ENCODE measurements at regions not wholly inside any gene's neighbourhood (a gene's known extent, or its start where the extent isn't known, plus 50 kb on each side); places are given as distances from the start of the nearest gene placed in this dataset.

- Histone ChIP-seq H3K9ac (ENCODE audit: insufficient read depth, low read length) (no peak overlapping the region), H3K27me3 (ENCODE audit: control insufficient read depth, insufficient read depth, low read length) (no peaks in the 10 kb centered on the region), H3K4me3 (replicated peaks in 1 of 4; ENCODE audit: control extremely low read depth in 1 of 4, insufficient read depth in 1 of 4, low read depth in 3 of 4, low read length in 4 of 4) (no peak overlapping the region), H4K20me1 (ENCODE audit: control insufficient read depth, extremely low read depth, insufficient read depth, low read length) (no peaks in the 10 kb centered on the region), H3K4me2 (ENCODE audit: extremely low read depth, insufficient read depth, low read length) (no peak overlapping the region), H3K36me3 (ENCODE audit: control insufficient read depth, insufficient read depth, low read length) (no peaks in the 10 kb centered on the region), H3K27ac (ENCODE audit: insufficient read depth, low read length) (no peak overlapping the region), H2AFZ (ENCODE audit: low read length) (no peak overlapping the region), H3K79me2 (ENCODE audit: control insufficient read depth, insufficient read depth, low read length) (no peaks in the 10 kb centered on the region), H3K4me1 (ENCODE audit: control insufficient read depth, extremely low read depth, insufficient read depth, low read length) (no peaks in the 10 kb centered on the region), H3K9me3 (ENCODE audit: control insufficient read depth, insufficient read depth, low read depth, low read length) (no peaks in the 10 kb centered on the region)
- TF ChIP-seq, protein P1, sequence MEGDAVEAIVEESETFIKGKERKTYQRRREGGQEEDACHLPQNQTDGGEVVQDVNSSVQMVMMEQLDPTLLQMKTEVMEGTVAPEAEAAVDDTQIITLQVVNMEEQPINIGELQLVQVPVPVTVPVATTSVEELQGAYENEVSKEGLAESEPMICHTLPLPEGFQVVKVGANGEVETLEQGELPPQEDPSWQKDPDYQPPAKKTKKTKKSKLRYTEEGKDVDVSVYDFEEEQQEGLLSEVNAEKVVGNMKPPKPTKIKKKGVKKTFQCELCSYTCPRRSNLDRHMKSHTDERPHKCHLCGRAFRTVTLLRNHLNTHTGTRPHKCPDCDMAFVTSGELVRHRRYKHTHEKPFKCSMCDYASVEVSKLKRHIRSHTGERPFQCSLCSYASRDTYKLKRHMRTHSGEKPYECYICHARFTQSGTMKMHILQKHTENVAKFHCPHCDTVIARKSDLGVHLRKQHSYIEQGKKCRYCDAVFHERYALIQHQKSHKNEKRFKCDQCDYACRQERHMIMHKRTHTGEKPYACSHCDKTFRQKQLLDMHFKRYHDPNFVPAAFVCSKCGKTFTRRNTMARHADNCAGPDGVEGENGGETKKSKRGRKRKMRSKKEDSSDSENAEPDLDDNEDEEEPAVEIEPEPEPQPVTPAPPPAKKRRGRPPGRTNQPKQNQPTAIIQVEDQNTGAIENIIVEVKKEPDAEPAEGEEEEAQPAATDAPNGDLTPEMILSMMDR (conservative IDR thresholded peaks at IDR 0.05 in 1 of 2, IDR thresholded peaks at IDR 0.05 in 1 of 2; ENCODE audit: low read depth in 1 of 2, low read length in 2 of 2) = no peak
- TF ChIP-seq EZH2 (IDR thresholded peaks at IDR 0.05; ENCODE audit: low read length, missing control alignments) = no peak
- no peak for DNase-seq (ENCODE audit: low read depth in 2 of 2)
These were observed 117.3 kb upstream of the LGSN start for GRCh38 chr6:63437058-63437457.

- H3K4me1 ChIP-seq (ENCODE audit: control insufficient read depth, extremely low read depth, insufficient read depth, low read length) = no peaks in the 10 kb centered on the region
- no peak for DNase-seq (ENCODE audit: low read depth in 2 of 2)
- no peaks in the 10 kb centered on the region for H3K9me3 ChIP-seq (ENCODE audit: control insufficient read depth, insufficient read depth, low read depth, low read length)
- TF ChIP-seq, protein P1 (conservative IDR thresholded peaks at IDR 0.05 in 1 of 2, IDR thresholded peaks at IDR 0.05 in 1 of 2; ENCODE audit: low read depth in 1 of 2, low read length in 2 of 2) = no peak
- no peak for TF ChIP-seq EZH2 (IDR thresholded peaks at IDR 0.05; ENCODE audit: low read length, missing control alignments)
- no peak overlapping the region for H2AFZ ChIP-seq (ENCODE audit: low read length)
- no peak overlapping the region for H3K27ac ChIP-seq (ENCODE audit: insufficient read depth, low read length)
- H3K27me3 ChIP-seq (ENCODE audit: control insufficient read depth, insufficient read depth, low read length) = no peaks in the 10 kb centered on the region
- no peaks in the 10 kb centered on the region for H3K79me2 ChIP-seq (ENCODE audit: control insufficient read depth, insufficient read depth, low read length)
- H3K36me3 ChIP-seq (ENCODE audit: control insufficient read depth, insufficient read depth, low read length) = no peaks in the 10 kb centered on the region
- no peak overlapping the region for H3K4me3 ChIP-seq (replicated peaks in 1 of 4; ENCODE audit: control extremely low read depth in 1 of 4, insufficient read depth in 1 of 4, low read depth in 3 of 4, low read length in 4 of 4)
- H3K9ac ChIP-seq (ENCODE audit: insufficient read depth, low read length) = no peak overlapping the region
- H3K4me2 ChIP-seq (ENCODE audit: extremely low read depth, insufficient read depth, low read length) = no peak overlapping the region
- H4K20me1 ChIP-seq (ENCODE audit: control insufficient read depth, extremely low read depth, insufficient read depth, low read length) = no peaks in the 10 kb centered on the region
These were observed 120.3 kb upstream of the LGSN start for GRCh38 chr6:63440057-63440456.

- Histone ChIP-seq H3K79me2 (ENCODE audit: control insufficient read depth, insufficient read depth, low read length) (no peaks in the 10 kb centered on the region), H3K4me2 (ENCODE audit: extremely low read depth, insufficient read depth, low read length) (no peak overlapping the region), H3K9ac (ENCODE audit: insufficient read depth, low read length) (no peak overlapping the region), H3K27me3 (ENCODE audit: control insufficient read depth, insufficient read depth, low read length) (no peaks in the 10 kb centered on the region), H3K4me3 (replicated peaks in 1 of 4; ENCODE audit: control extremely low read depth in 1 of 4, insufficient read depth in 1 of 4, low read depth in 3 of 4, low read length in 4 of 4) (no peak overlapping the region), H3K4me1 (ENCODE audit: control insufficient read depth, extremely low read depth, insufficient read depth, low read length) (no peaks in the 10 kb centered on the region), H3K27ac (ENCODE audit: insufficient read depth, low read length) (no peak overlapping the region), H3K9me3 (ENCODE audit: control insufficient read depth, insufficient read depth, low read depth, low read length) (no peaks in the 10 kb centered on the region), H2AFZ (ENCODE audit: low read length) (no peak overlapping the region), H3K36me3 (ENCODE audit: control insufficient read depth, insufficient read depth, low read length) (no peaks in the 10 kb centered on the region), H4K20me1 (ENCODE audit: control insufficient read depth, extremely low read depth, insufficient read depth, low read length) (no peaks in the 10 kb centered on the region)
- no peak for DNase-seq (ENCODE audit: low read depth in 2 of 2)
- TF ChIP-seq EZH2 (IDR thresholded peaks at IDR 0.05; ENCODE audit: low read length, missing control alignments) = no peak
- TF ChIP-seq, protein P1 (conservative IDR thresholded peaks at IDR 0.05 in 1 of 2, IDR thresholded peaks at IDR 0.05 in 1 of 2; ENCODE audit: low read depth in 1 of 2, low read length in 2 of 2) = no peak
These were observed 120.8 kb upstream of the LGSN start for GRCh38 chr6:63440594-63440993.
